SK-N-SH (cell line): ENCODE measurements at regions not wholly inside any gene's neighbourhood (a gene's known extent, or its start where the extent isn't known, plus 50 kb on each side); places are given as distances from the start of the nearest gene placed in this dataset.

ENCODE experiments used
- CTCF ChIA-PET: fragments of 300-600, 350-600 bp; formaldehyde crosslinking; extraction: SDS; loops from one replicate; lab custom pipeline; 2021; lab: Yijun Ruan, JAX
- POLR2A ChIA-PET: fragments of 350-600 bp; sonication (Branson Sonifier 250); formaldehyde crosslinking; extraction: SDS; loops from one replicate; lab custom pipeline; 2020; ENCODE audit warnings: antibody characterized with exemption, inconsistent platforms; lab: Yijun Ruan, JAX
- DNase-seq: peaks from one replicate; pipeline ENCODE4 v3.0.0; 2012
- H2AFZ ChIP-seq: fragments of 200-600 bp; sonication (generic); 2 replicates; pipeline ENCODE4 v1.8.1; 2016; ENCODE audit warnings: antibody characterized with exemption, mild to moderate bottlenecking, low read depth
- H3F3A ChIP-seq: fragments of 200-600 bp; sonication (generic); replicated peaks from 2 replicates; pipeline ENCODE3; 2016; ENCODE audit warnings: antibody characterized with exemption, mild to moderate bottlenecking; ENCODE audit not compliant: insufficient read depth
- H3K27ac ChIP-seq, 2 experiments: fragments of 200-500 bp in 1 of 2; fragments of 200-600 bp in 1 of 2; sonication (Bioruptor generic) in 1 of 2; sonication (generic), shearing (Covaris generic) in 1 of 2; 2 replicates each; pipeline versions ENCODE4 v1.5.1 to v1.6.1; 2014 to 2016; ENCODE audit warnings: low read depth in 2 of 2, inconsistent platforms in 1 of 2, low read length in 1 of 2, mild to moderate bottlenecking in 1 of 2, mixed read lengths in 1 of 2
- H3K27me3 ChIP-seq: fragments of 200-600 bp; sonication (generic), shearing (Covaris generic); 2 replicates; pipeline ENCODE4 v1.6.1; 2016; ENCODE audit warnings: mixed run types; ENCODE audit not compliant: insufficient read depth
- H3K36me3 ChIP-seq, 2 experiments: fragments of 200-500 bp in 1 of 2; fragments of 200-600 bp in 1 of 2; sonication (Bioruptor generic) in 1 of 2; sonication (generic) in 1 of 2; replicated peaks in 1 of 2; 2 replicates each; pipeline versions ENCODE3 to v1.5.1; 2014 to 2016; ENCODE audit warnings: low read length in 1 of 2, mild to moderate bottlenecking in 1 of 2; ENCODE audit not compliant: insufficient read depth in 2 of 2, control insufficient read depth in 1 of 2
- H3K4me1 ChIP-seq, 2 experiments: fragments of 200-500 bp in 1 of 2; fragments of 200-600 bp in 1 of 2; sonication (Bioruptor generic) in 1 of 2; sonication (generic), shearing (Covaris generic) in 1 of 2; 2 replicates each; pipeline versions ENCODE4 v1.5.1 to v1.6.1; 2014 to 2016; ENCODE audit warnings: low read depth in 1 of 2, low read length in 1 of 2, mixed run types in 1 of 2; ENCODE audit not compliant: insufficient read depth in 2 of 2, control insufficient read depth in 1 of 2
- H3K4me2 ChIP-seq: fragments of 200-600 bp; sonication (generic), shearing (Covaris generic); 2 replicates; pipeline ENCODE4 v1.6.1; 2017; ENCODE audit warnings: mixed run types
- H3K4me3 ChIP-seq, 2 experiments: fragments of 200-500 bp in 1 of 2; fragments of 200-600 bp in 1 of 2; sonication (Bioruptor generic) in 1 of 2; sonication (generic), shearing (Covaris generic) in 1 of 2; 2 replicates each; pipeline versions ENCODE4 v1.5.1 to v1.8.1; 2014 to 2016; ENCODE audit warnings: low read depth in 2 of 2, inconsistent platforms in 1 of 2, low read length in 1 of 2, mild to moderate bottlenecking in 1 of 2, mixed read lengths in 1 of 2, moderate library complexity in 1 of 2
- H3K79me2 ChIP-seq: fragments of 200-600 bp; sonication (generic); 2 replicates; pipeline ENCODE4 v1.8.1; 2017; ENCODE audit warnings: mild to moderate bottlenecking; ENCODE audit not compliant: insufficient read depth
- H3K9ac ChIP-seq: fragments of 200-600 bp; sonication (generic); 2 replicates; pipeline ENCODE4 v1.6.1; 2017; ENCODE audit warnings: mixed run types
- H3K9me2 ChIP-seq: fragments of 200-600 bp; sonication (generic); 2 replicates; pipeline ENCODE4 v1.6.1; 2017; ENCODE audit warnings: mixed run types
- H3K9me3 ChIP-seq: fragments of 200-600 bp; sonication (generic); 2 replicates; pipeline ENCODE4 v1.6.1; 2017; ENCODE audit warnings: mixed run types, mild to moderate bottlenecking, moderate library complexity
- H4K20me1 ChIP-seq: fragments of 200-600 bp; sonication (generic); 2 replicates; pipeline ENCODE4 v1.6.1; 2017; ENCODE audit warnings: mild to moderate bottlenecking, mixed run types; ENCODE audit not compliant: insufficient read depth
- FOSL2 ChIP-seq: IDR thresholded peaks from 2 replicates; pipeline ENCODE4 v1.4.0; 2012; ENCODE audit warnings: low read depth, mild to moderate bottlenecking, moderate library complexity, borderline replicate concordance
- FOXM1 ChIP-seq: IDR thresholded peaks from 2 replicates; pipeline ENCODE4 v1.4.0; 2012; ENCODE audit warnings: low read depth, mild to moderate bottlenecking
- GABPA ChIP-seq: IDR thresholded peaks from 2 replicates; pipeline ENCODE4 v1.4.0; 2012; ENCODE audit warnings: low read depth, mild to moderate bottlenecking
- JUND ChIP-seq: IDR thresholded peaks from 2 replicates; pipeline ENCODE4 v1.4.0; 2012
- MEF2A ChIP-seq: IDR thresholded peaks from 2 replicates; pipeline ENCODE4 v1.4.0; 2012; ENCODE audit warnings: low read depth, borderline replicate concordance
- MXI1 ChIP-seq: IDR thresholded peaks from 2 replicates; pipeline ENCODE4 v1.6.1; 2012; ENCODE audit warnings: mild to moderate bottlenecking, low read depth, low read length, improper control_type of control experiment
- PBX3 ChIP-seq: IDR thresholded peaks from 2 replicates; pipeline ENCODE4; 2012
- RAD21 ChIP-seq: IDR thresholded peaks from 2 replicates; pipeline ENCODE4 v1.6.1; 2012; ENCODE audit warnings: mild to moderate bottlenecking, low read length
- REST ChIP-seq: IDR thresholded peaks from 2 replicates; pipeline ENCODE4 v1.6.1; 2012; ENCODE audit warnings: mild to moderate bottlenecking, low read depth, low read length, moderate library complexity
- RXRA ChIP-seq: IDR thresholded peaks from 2 replicates; pipeline ENCODE4 v1.4.0; 2012; ENCODE audit warnings: low read depth, mild to moderate bottlenecking, borderline replicate concordance
- SIN3A ChIP-seq: IDR thresholded peaks from 2 replicates; pipeline ENCODE4 v1.6.1; 2012; ENCODE audit warnings: low read depth, mild to moderate bottlenecking, low read length, moderate library complexity, borderline replicate concordance
- USF2 ChIP-seq: fragments of 150-350 bp; IDR thresholded peaks from 2 replicates; pipeline ENCODE4 v1.6.1; 2017; ENCODE audit warnings: antibody characterized with exemption, low read length, low read depth, borderline replicate concordance
- YY1 ChIP-seq: IDR thresholded peaks from 2 replicates; pipeline ENCODE4 v1.4.0; 2012; ENCODE audit warnings: low read depth, mild to moderate bottlenecking
- ZBTB33 ChIP-seq: IDR thresholded peaks from 2 replicates; pipeline ENCODE4 v1.4.0; 2012; ENCODE audit warnings: low read depth, borderline replicate concordance
- WGBS: methylation state at CpG from one replicate; pipeline ENCODE4 v1.1.6; 2017; ENCODE audit warnings: low lambda C conversion rate; 5-methylcytosine and 5-hydroxymethylcytosine counted together

GRCh38 chr17:79377230-79377786 is 233.5 kb downstream of the RBFOX3 start:
- no peak for DNase-seq
- WGBS = 44% methylated on average over 23 of the region's 25 CpGs
- Histone ChIP-seq H3K4me3 (no peak overlapping the region), H3K4me1 (no peaks in the 10 kb centered on the region), H3K79me2 (no peaks in the 10 kb centered on the region), H3K27me3 (peaks cover 30% of the 10 kb centered on the region; the same call in 1 of the 2 replicates), H3K36me3 (no peaks in the 10 kb centered on the region), H3F3A (no peaks in the 10 kb centered on the region), H3K9ac (no peak overlapping the region), H3K9me2 (no peaks in the 10 kb centered on the region), H3K9me3 (no peaks in the 10 kb centered on the region), H2AFZ (no peak overlapping the region), H4K20me1 (no peaks in the 10 kb centered on the region), H3K4me2 (no peak overlapping the region), H3K27ac (no peak overlapping the region)
- CTCF ChIA-PET = interaction anchor here (3.6 to 6.0 kb wide), 3 partner anchors 11 to 190 kb away, joined by 22 to 61 read pairs (median 48); no protein-coding TSS in a partner anchor
- no peak for TF ChIP-seq REST
- no peak for TF ChIP-seq RAD21
- no peak for TF ChIP-seq RXRA
- TF ChIP-seq YY1 = no peak
- TF ChIP-seq USF2 = no peak
- TF ChIP-seq GABPA = no peak
- TF ChIP-seq SIN3A = no peak
- TF ChIP-seq JUND = no peak
- TF ChIP-seq FOXM1 = no peak
- TF ChIP-seq ZBTB33 = no peak
- no peak for TF ChIP-seq PBX3
- TF ChIP-seq FOSL2 = no peak
- no peak for TF ChIP-seq MXI1
- no peak for TF ChIP-seq MEF2A
- POLR2A ChIA-PET = no interaction called here
